Transverse colon (tissue), 3 donors: ENCODE measurements at regions not wholly inside any gene's neighbourhood (a gene's known extent, or its start where the extent isn't known, plus 50 kb on each side); places are given as distances from the start of the nearest gene placed in this dataset.

Source experiments
- POLR2A ChIP-seq: fragments of 450-650 bp; IDR thresholded peaks from one replicate; pipeline ENCODE4 v1.6.1; 2016; ENCODE audit warnings: antibody characterized with exemption, mild to moderate bottlenecking, moderate library complexity
- TF ChIP-seq, protein P1 (sequence below), 5 experiments: fragments of 200-600 bp in 3 of 5; fragments of 450-650 bp in 2 of 5; sonication (generic) in 3 of 5; IDR thresholded peaks; 1 replicate in 2 of 5; 2 replicates in 3 of 5; pipeline ENCODE4 v1.5.1; 2016 to 2017; ENCODE audit warnings: antibody characterized with exemption in 5 of 5, inconsistent platforms in 3 of 5, mild to moderate bottlenecking in 2 of 5, moderate library complexity in 1 of 5

DNA sequence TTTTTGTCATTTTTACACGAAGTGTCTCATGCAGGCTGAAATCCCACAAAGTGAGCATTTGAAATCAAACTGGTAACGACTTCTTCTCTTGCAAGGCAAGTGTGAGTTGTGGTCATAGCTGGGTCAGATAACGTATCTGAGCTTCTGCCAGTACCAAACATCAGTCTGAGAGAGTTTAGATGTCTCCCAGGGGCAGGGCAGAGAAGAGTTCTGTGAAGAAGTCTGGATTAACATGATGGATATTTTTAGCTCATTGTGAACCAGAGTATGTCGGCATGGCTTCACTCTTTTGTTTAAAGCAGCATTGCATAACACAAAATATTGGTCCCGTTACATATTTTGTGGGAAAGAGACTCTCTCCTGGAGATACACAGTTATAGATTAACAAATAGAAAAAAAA is 655.5 kb upstream of the KLHL29 start:
- TF ChIP-seq, protein P1, sequence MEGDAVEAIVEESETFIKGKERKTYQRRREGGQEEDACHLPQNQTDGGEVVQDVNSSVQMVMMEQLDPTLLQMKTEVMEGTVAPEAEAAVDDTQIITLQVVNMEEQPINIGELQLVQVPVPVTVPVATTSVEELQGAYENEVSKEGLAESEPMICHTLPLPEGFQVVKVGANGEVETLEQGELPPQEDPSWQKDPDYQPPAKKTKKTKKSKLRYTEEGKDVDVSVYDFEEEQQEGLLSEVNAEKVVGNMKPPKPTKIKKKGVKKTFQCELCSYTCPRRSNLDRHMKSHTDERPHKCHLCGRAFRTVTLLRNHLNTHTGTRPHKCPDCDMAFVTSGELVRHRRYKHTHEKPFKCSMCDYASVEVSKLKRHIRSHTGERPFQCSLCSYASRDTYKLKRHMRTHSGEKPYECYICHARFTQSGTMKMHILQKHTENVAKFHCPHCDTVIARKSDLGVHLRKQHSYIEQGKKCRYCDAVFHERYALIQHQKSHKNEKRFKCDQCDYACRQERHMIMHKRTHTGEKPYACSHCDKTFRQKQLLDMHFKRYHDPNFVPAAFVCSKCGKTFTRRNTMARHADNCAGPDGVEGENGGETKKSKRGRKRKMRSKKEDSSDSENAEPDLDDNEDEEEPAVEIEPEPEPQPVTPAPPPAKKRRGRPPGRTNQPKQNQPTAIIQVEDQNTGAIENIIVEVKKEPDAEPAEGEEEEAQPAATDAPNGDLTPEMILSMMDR (IDR thresholded peaks at IDR 0.05): no peak
- no peak for TF ChIP-seq POLR2A
